ENCODE measurements at regions not wholly inside any gene's neighbourhood (a gene's known extent, or its start where the extent isn't known, plus 50 kb on each side); places are given as distances from the start of the nearest gene placed in this dataset.

- no peak for TF ChIP-seq POLR2AphosphoS5 (IDR thresholded peaks at IDR 0.05; ENCODE audit: low read depth, low read length)
- no peak for TF ChIP-seq TAF1 (IDR thresholded peaks at IDR 0.05; ENCODE audit: low read depth, low read length)
- no peak for TF ChIP-seq POLR2A (IDR thresholded peaks at IDR 0.05; ENCODE audit: low read depth, low read length)
Measured at GRCh38 chr12:18168016-18168415, 78.0 kb upstream of the RERGL start.

Measured in GM12891 (cell line).